ENCODE measurements at regions not wholly inside any gene's neighbourhood (a gene's known extent, or its start where the extent isn't known, plus 50 kb on each side); places are given as distances from the start of the nearest gene placed in this dataset.

DNA sequence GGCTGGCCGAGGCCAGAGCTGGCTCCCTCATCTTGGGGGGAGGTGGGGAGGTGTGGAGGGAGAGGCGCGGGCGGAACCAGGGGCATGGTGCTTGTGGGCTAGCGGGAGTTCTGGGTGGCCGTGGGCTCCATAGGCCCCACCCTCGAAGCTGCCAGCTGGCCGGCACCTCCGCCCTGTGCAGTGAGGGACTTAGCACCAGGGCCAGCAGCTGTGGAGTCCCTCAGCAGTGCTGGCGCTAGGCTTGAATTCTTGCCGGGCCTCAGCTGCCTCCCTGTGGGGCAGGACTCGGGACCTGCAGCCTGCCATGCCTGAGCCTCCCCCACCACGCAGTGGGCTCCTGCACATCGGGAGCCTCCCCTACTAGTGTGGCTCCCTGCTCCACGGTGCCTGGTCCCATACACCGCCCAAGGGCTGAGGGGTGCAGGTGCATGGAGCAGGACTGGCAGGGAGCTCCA lies 603.3 kb downstream of the PCDH18 start:
- Histone ChIP-seq H3K9ac (ENCODE audit: low read length) (no peak overlapping the region), H3K9me2 (replicated peaks; ENCODE audit: insufficient read depth, low read length) (no peaks in the 10 kb centered on the region), H4K20me1 (ENCODE audit: low read depth, low read length) (no peaks in the 10 kb centered on the region), H2AFZ (ENCODE audit: low read depth, low read length, severe bottlenecking) (no peak overlapping the region), H3F3A (ENCODE audit: insufficient read depth) (no peaks in the 10 kb centered on the region), H3K27ac (ENCODE audit: low read depth, low read length) (no peak overlapping the region), H3K4me2 (ENCODE audit: low read depth, low read length, poor library complexity, severe bottlenecking) (no peak overlapping the region), H3K36me3 (ENCODE audit: low read length) (no peaks in the 10 kb centered on the region), H3K27me3 (ENCODE audit: low read length) (no peaks in the 10 kb centered on the region), H3K4me3 (ENCODE audit: insufficient read depth, low read length, poor library complexity, severe bottlenecking) (no peak overlapping the region), H3K79me2 (ENCODE audit: insufficient read depth, low read length) (no peaks in the 10 kb centered on the region), H3K9me3 (ENCODE audit: insufficient read depth, low read length) (no peaks in the 10 kb centered on the region)
- TF ChIP-seq EZH2phosphoT487 (conservative IDR thresholded peaks at IDR 0.05; ENCODE audit: low read length) = no peak
- TF ChIP-seq, protein P1, sequence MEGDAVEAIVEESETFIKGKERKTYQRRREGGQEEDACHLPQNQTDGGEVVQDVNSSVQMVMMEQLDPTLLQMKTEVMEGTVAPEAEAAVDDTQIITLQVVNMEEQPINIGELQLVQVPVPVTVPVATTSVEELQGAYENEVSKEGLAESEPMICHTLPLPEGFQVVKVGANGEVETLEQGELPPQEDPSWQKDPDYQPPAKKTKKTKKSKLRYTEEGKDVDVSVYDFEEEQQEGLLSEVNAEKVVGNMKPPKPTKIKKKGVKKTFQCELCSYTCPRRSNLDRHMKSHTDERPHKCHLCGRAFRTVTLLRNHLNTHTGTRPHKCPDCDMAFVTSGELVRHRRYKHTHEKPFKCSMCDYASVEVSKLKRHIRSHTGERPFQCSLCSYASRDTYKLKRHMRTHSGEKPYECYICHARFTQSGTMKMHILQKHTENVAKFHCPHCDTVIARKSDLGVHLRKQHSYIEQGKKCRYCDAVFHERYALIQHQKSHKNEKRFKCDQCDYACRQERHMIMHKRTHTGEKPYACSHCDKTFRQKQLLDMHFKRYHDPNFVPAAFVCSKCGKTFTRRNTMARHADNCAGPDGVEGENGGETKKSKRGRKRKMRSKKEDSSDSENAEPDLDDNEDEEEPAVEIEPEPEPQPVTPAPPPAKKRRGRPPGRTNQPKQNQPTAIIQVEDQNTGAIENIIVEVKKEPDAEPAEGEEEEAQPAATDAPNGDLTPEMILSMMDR (IDR thresholded peaks at IDR 0.05; ENCODE audit: insufficient read depth, low read length, poor library complexity, severe bottlenecking) = no peak

DNA sequence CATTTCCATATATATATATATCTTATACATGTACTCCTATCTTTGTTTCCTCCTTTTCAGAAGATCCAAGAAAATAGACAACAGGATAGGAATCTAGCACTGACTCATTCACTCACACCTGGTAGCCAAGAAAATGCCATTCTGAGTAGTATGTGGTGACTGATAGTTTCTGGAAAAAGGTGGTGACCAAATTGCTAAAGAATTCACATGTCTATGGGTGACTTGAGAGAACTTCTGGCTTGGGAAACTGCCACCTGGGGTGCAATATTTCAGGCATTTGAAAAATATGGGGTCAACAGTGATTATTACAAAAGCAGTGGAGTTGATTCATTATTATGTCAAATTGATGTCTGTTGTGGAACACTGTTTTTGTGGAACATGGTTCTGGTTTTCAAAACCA lies 605.1 kb downstream of the PCDH18 start:
- Histone ChIP-seq H3K9me2 (replicated peaks; ENCODE audit: insufficient read depth, low read length) (no peaks in the 10 kb centered on the region), H3F3A (ENCODE audit: insufficient read depth) (no peaks in the 10 kb centered on the region), H3K36me3 (ENCODE audit: low read length) (no peaks in the 10 kb centered on the region), H3K4me2 (ENCODE audit: low read depth, low read length, poor library complexity, severe bottlenecking) (no peak overlapping the region), H3K4me3 (ENCODE audit: insufficient read depth, low read length, poor library complexity, severe bottlenecking) (no peak overlapping the region), H3K27me3 (ENCODE audit: low read length) (no peaks in the 10 kb centered on the region), H3K27ac (ENCODE audit: low read depth, low read length) (no peak overlapping the region), H3K79me2 (ENCODE audit: insufficient read depth, low read length) (no peaks in the 10 kb centered on the region), H4K20me1 (ENCODE audit: low read depth, low read length) (no peaks in the 10 kb centered on the region), H2AFZ (ENCODE audit: low read depth, low read length, severe bottlenecking) (no peak overlapping the region), H3K9me3 (ENCODE audit: insufficient read depth, low read length) (no peaks in the 10 kb centered on the region), H3K9ac (ENCODE audit: low read length) (no peak overlapping the region)
- TF ChIP-seq EZH2phosphoT487 (conservative IDR thresholded peaks at IDR 0.05; ENCODE audit: low read length) = no peak
- TF ChIP-seq, protein P1 (IDR thresholded peaks at IDR 0.05; ENCODE audit: insufficient read depth, low read length, poor library complexity, severe bottlenecking) = no peak

DNA sequence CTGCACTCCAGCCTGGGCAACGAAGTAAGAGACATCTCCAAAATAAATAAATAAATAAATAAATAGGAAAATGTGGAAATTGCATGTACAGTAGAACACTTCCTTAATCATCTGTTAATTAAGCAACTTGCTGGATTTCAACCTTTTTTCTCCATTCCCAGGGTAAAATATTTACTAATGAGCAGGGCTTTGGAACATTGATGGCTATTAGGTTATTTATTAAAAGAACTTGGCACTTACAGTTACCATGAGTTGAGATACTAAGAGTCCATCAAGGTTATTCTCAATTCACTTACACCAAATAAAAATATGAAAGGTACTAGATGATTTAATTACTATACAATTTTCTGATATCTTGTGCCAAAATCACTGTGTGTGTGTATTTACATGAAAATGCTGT lies 607.1 kb downstream of the PCDH18 start:
- Histone ChIP-seq H3K9ac (ENCODE audit: low read length) (no peak overlapping the region), H3K4me3 (ENCODE audit: insufficient read depth, low read length, poor library complexity, severe bottlenecking) (no peak overlapping the region), H3K79me2 (ENCODE audit: insufficient read depth, low read length) (no peaks in the 10 kb centered on the region), H3F3A (ENCODE audit: insufficient read depth) (no peaks in the 10 kb centered on the region), H4K20me1 (ENCODE audit: low read depth, low read length) (no peaks in the 10 kb centered on the region), H3K36me3 (ENCODE audit: low read length) (no peaks in the 10 kb centered on the region), H3K9me2 (replicated peaks; ENCODE audit: insufficient read depth, low read length) (no peaks in the 10 kb centered on the region), H3K4me2 (ENCODE audit: low read depth, low read length, poor library complexity, severe bottlenecking) (no peak overlapping the region), H3K27ac (ENCODE audit: low read depth, low read length) (no peak overlapping the region), H3K9me3 (ENCODE audit: insufficient read depth, low read length) (no peaks in the 10 kb centered on the region), H3K27me3 (ENCODE audit: low read length) (no peaks in the 10 kb centered on the region), H2AFZ (ENCODE audit: low read depth, low read length, severe bottlenecking) (no peak overlapping the region)
- TF ChIP-seq, protein P1 (IDR thresholded peaks at IDR 0.05; ENCODE audit: insufficient read depth, low read length, poor library complexity, severe bottlenecking) = no peak
- TF ChIP-seq EZH2phosphoT487 (conservative IDR thresholded peaks at IDR 0.05; ENCODE audit: low read length) = no peak

Data from SU-DHL-6 (cell line).